Cardiac muscle cell (in vitro differentiated cells and primary cell): ENCODE measurements at regions not wholly inside any gene's neighbourhood (a gene's known extent, or its start where the extent isn't known, plus 50 kb on each side); places are given as distances from the start of the nearest gene placed in this dataset.

Experiments used
- DNase-seq, 2 donors: peaks; one replicate each; pipeline versions ENCODE4 v3.0.0 to v3.0.0-alpha.2; 2010 to 2017; ENCODE audit warnings: low read depth in 1 of 2, low spot score in 1 of 2
- H3K27ac ChIP-seq: fragments of 200-600 bp; sonication (generic); 2 replicates; pipeline ENCODE4 v1.5.1; 2016
- H3K27me3 ChIP-seq: fragments of 200-600 bp; sonication (generic); 2 replicates; pipeline ENCODE4 v1.6.0; 2016; ENCODE audit warnings: control low read depth
- H3K36me3 ChIP-seq: fragments of 200-600 bp; sonication (generic); 2 replicates; pipeline ENCODE4 v1.5.1; 2016; ENCODE audit warnings: control low read depth
- H3K4me1 ChIP-seq: fragments of 200-600 bp; sonication (generic); 2 replicates; pipeline ENCODE4 v1.8.1; 2017; ENCODE audit warnings: low read depth, mild to moderate bottlenecking, mixed run types
- H3K4me3 ChIP-seq: fragments of 200-600 bp; sonication (generic); 2 replicates; pipeline ENCODE4 v1.5.1; 2016; ENCODE audit warnings: mild to moderate bottlenecking
- H3K9me3 ChIP-seq: fragments of 200-600 bp; sonication (generic); 2 replicates; pipeline ENCODE4 v1.5.1; 2017; ENCODE audit warnings: low read depth, mild to moderate bottlenecking, control low read depth
- CTCF ChIP-seq: IDR thresholded peaks from 2 replicates; pipeline ENCODE4 v1.5.1; 2012; ENCODE audit warnings: low read depth, mild to moderate bottlenecking, low read length

- Histone ChIP-seq H3K27ac (no peak overlapping the region), H3K4me3 (no peak overlapping the region), H3K36me3 (no peaks in the 10 kb centered on the region), H3K4me1 (no peaks in the 10 kb centered on the region), H3K9me3 (no peaks in the 10 kb centered on the region), H3K27me3 (no peaks in the 10 kb centered on the region)
- peak in 1 of 2 donors; percentile 20 for DNase-seq
- peak; percentile 15 for TF ChIP-seq CTCF
Observed at GRCh38 chr11:116215471-116216113, 557.2 kb downstream of the BUD13 start.

- Histone ChIP-seq H3K4me1 (no peaks in the 10 kb centered on the region), H3K4me3 (no peak overlapping the region), H3K27ac (no peak overlapping the region), H3K27me3 (peaks cover 3% of the 10 kb centered on the region), H3K9me3 (no peaks in the 10 kb centered on the region), H3K36me3 (no peaks in the 10 kb centered on the region)
- no peak for DNase-seq
- TF ChIP-seq CTCF = no peak
Observed at GRCh38 chr11:116211147-116211546, 561.6 kb downstream of the BUD13 start.

GRCh38 chr11:116210663-116211062 is 562.1 kb downstream of the BUD13 start:
- Histone ChIP-seq H3K36me3 (no peaks in the 10 kb centered on the region), H3K27me3 (peaks cover 3% of the 10 kb centered on the region), H3K4me3 (no peak overlapping the region), H3K9me3 (no peaks in the 10 kb centered on the region), H3K4me1 (no peaks in the 10 kb centered on the region), H3K27ac (no peak overlapping the region)
- no peak for TF ChIP-seq CTCF
- DNase-seq = no peak

GRCh38 chr11:116209255-116209654 is 563.5 kb downstream of the BUD13 start:
- no peaks in the 10 kb centered on the region for H3K9me3 ChIP-seq
- H3K4me1 ChIP-seq = no peaks in the 10 kb centered on the region
- no peak for DNase-seq
- peaks cover 3% of the 10 kb centered on the region for H3K27me3 ChIP-seq
- no peak overlapping the region for H3K4me3 ChIP-seq
- H3K36me3 ChIP-seq = no peaks in the 10 kb centered on the region
- no peak overlapping the region for H3K27ac ChIP-seq
- TF ChIP-seq CTCF = no peak

GRCh38 chr11:116207421-116208141 is 565.2 kb downstream of the BUD13 start:
- peaks cover 3% of the 10 kb centered on the region for H3K27me3 ChIP-seq
- H3K36me3 ChIP-seq = no peaks in the 10 kb centered on the region
- TF ChIP-seq CTCF = no peak
- DNase-seq = no peak
- H3K4me1 ChIP-seq = no peaks in the 10 kb centered on the region
- H3K9me3 ChIP-seq = no peaks in the 10 kb centered on the region
- no peak overlapping the region for H3K27ac ChIP-seq
- no peak overlapping the region for H3K4me3 ChIP-seq
